Stimulated activated naive CD8-positive, alpha-beta T cell treated with anti-CD3 and anti-CD28 coated beads, Interleukin-15, Interleukin-2, amounts not matched to agents 100 ng/mL and 50 ng/mL, for 24 hours (primary cell): ENCODE measurements at regions not wholly inside any gene's neighbourhood (a gene's known extent, or its start where the extent isn't known, plus 50 kb on each side); places are given as distances from the start of the nearest gene placed in this dataset.
A peak's percentile ranks its signal among the peaks of the same experiment; 100 is the strongest.

ENCODE experiments used
- H3K27ac Mint-ChIP-seq: one replicate; pipeline ENCODE4 v1.8.0; 2021; ENCODE audit warnings: mild to moderate bottlenecking, mixed read lengths
- H3K27me3 Mint-ChIP-seq: one replicate; pipeline ENCODE4 v1.8.0; 2021; ENCODE audit warnings: mixed read lengths
- H3K36me3 Mint-ChIP-seq: one replicate; pipeline ENCODE4 v1.8.0; 2021; ENCODE audit warnings: low read depth, mixed read lengths
- H3K4me1 Mint-ChIP-seq: one replicate; pipeline ENCODE4 v1.8.0; 2021; ENCODE audit warnings: low read depth, mixed read lengths
- H3K4me3 Mint-ChIP-seq: one replicate; pipeline ENCODE4 v1.8.0; 2021; ENCODE audit warnings: mild to moderate bottlenecking, mixed read lengths
- H3K9me3 Mint-ChIP-seq: one replicate; pipeline ENCODE4 v1.8.0; 2021; ENCODE audit warnings: mixed read lengths

DNA sequence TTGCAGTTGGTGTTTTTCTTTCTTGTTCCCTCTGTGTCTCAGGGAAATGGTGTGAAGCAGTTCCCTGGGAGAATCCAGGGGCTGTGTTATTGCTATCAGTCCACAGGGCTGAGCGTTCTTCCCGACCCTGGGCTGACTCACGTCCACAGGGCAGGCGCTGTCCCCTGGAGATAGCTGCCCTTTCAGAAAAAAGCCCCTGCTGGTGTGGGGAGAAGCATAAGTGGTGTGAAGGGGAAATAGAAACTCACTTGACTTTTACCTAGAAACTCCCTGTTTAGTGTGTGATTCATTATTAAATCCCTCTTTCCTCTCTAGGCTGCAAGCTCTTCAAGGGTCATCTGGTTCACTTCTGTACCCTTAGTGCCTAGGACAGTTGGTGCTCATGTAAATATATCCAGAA lies 63.3 kb upstream of the SMNDC1 start:
- no peaks in the 10 kb centered on the region for H3K36me3 Mint-ChIP-seq
- H3K27me3 Mint-ChIP-seq: no peaks in the 10 kb centered on the region
- H3K4me1 Mint-ChIP-seq: peaks cover 78% of the 10 kb centered on the region
- H3K9me3 Mint-ChIP-seq: no peaks in the 10 kb centered on the region
- H3K4me3 Mint-ChIP-seq: no peak overlapping the region
- peak overlapping the region; percentile 78 for H3K27ac Mint-ChIP-seq

DNA sequence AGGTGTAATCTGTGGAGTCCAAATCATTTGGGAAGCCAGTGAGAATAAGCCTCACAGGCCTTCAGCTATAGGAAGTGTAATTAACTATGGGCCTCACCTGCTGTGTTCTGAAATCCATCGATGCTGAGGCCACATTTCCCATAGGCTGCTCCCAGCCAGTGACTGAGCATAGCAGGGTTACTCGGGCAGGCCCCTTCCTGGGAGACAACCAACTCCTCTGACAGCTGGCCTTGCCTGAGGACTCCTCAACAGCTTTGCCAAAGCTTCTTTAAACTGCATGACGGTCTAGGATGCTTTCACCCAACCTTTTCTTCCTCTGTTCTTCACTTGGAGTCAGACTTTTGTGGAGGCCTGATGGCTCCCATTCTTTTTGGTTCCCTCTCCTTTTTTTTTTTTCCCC lies 63.8 kb upstream of the SMNDC1 start:
- no peak overlapping the region for H3K4me3 Mint-ChIP-seq
- peaks cover 78% of the 10 kb centered on the region for H3K4me1 Mint-ChIP-seq
- H3K27me3 Mint-ChIP-seq: no peaks in the 10 kb centered on the region
- H3K9me3 Mint-ChIP-seq: no peaks in the 10 kb centered on the region
- peak overlapping the region; percentile 78 for H3K27ac Mint-ChIP-seq
- H3K36me3 Mint-ChIP-seq: no peaks in the 10 kb centered on the region

DNA sequence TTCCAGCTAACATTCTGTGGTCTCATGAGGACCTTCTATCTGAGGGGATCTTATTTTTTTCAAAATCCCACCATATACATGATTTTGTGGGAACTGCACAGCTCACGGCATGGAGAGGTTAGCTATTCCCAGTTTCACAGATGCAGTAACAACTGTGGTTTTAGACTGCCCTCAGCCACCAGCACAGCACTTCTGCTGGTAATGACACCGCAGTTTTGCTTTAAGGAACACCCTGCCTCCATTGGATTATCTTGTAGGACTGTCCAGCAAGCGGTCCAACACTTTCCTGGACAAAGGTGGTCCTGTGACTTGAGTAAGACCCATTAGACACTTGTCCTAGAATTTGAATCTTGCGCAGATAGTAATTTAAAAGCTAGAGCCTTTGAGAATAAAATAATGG lies 65.3 kb upstream of the SMNDC1 start:
- no peak overlapping the region for H3K4me3 Mint-ChIP-seq
- no peak overlapping the region for H3K27ac Mint-ChIP-seq
- H3K27me3 Mint-ChIP-seq: no peaks in the 10 kb centered on the region
- H3K9me3 Mint-ChIP-seq: no peaks in the 10 kb centered on the region
- H3K4me1 Mint-ChIP-seq: peaks cover 70% of the 10 kb centered on the region
- H3K36me3 Mint-ChIP-seq: no peaks in the 10 kb centered on the region

DNA sequence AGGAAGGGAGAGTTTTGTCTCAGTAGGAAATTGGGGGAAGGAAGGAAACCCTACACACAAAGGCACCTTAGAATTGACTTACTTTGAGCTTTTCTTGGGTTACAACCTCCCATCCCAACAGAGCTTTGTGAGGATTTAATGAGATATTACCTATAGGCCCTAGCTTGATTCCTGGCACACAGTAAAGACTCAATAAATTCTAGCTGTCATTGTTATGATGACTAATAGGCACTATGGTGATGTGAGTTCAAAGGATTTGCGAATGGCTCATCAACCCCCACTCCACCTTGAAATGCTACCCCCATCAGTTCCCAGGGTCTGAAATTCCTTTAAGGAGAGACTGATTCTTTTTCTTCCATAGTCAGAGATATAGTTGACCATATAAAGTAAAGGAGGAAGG lies 67.9 kb upstream of the SMNDC1 start:
- no peaks in the 10 kb centered on the region for H3K36me3 Mint-ChIP-seq
- no peaks in the 10 kb centered on the region for H3K9me3 Mint-ChIP-seq
- H3K4me1 Mint-ChIP-seq: peaks cover 44% of the 10 kb centered on the region
- H3K4me3 Mint-ChIP-seq: no peak overlapping the region
- peak overlapping the region; percentile 41 for H3K27ac Mint-ChIP-seq
- H3K27me3 Mint-ChIP-seq: no peaks in the 10 kb centered on the region

DNA sequence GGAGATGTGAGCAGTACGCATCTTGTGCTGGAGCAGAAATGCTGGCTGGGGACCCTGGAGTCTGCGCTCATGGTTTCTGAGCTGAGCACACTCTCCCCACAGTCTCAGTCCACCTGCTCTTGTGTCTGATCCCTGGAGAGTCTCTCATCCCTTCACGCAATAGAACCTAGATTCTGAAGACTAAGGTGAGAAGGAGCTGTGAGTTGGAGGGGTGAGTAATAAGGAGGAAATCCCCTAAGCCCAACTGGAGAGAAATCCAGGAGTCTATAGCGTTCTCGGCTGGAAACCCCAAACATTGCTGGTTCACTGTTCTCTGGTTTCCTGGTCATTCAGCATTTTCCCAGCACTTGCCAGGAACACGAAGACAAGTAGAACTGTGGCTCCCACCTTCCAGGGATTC lies 68.3 kb upstream of the SMNDC1 start:
- H3K27me3 Mint-ChIP-seq: no peaks in the 10 kb centered on the region
- H3K4me3 Mint-ChIP-seq: no peak overlapping the region
- H3K4me1 Mint-ChIP-seq: peaks cover 40% of the 10 kb centered on the region
- peak overlapping the region; percentile 41 for H3K27ac Mint-ChIP-seq
- H3K36me3 Mint-ChIP-seq: no peaks in the 10 kb centered on the region
- no peaks in the 10 kb centered on the region for H3K9me3 Mint-ChIP-seq

DNA sequence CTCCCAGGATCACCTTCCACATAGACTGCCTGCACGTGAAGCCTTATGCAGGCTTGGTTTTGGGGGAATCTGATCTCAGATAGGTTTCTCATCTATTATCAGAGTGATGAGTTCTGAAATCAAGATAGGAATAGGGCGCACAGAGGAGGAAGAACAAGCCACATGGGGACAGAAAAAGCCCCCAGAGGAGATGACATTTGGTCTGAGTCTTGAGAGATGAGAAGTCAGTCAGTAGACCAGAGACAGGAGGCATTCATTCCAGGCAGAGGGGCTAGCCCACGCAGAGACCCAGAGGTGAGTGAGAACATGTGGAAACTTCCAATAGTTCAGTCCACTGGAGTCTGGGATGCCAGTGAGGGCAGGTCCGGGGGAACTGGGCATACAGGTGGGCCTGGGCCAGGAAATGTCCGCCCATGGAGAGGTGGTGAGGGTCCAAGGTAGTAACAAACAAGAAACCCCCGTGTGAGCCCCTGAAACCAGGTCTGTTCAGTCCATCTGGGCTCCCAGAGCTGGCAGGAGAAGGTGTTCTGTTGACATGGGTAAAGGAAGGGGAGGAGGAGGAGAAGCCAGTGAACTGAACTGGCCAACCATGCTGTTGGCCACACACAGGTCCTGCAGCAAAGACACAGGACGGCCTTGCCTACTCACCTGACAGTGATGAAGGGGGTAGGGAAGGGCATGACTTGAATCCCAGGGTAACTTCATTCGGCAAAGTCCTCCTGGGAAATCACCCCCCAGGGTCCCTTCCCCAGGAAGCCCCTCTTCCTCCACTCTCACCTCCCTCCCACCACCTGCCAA lies 69.3 kb upstream of the SMNDC1 start:
- Mint-ChIP-seq H3K4me1 (peaks cover 30% of the 10 kb centered on the region), H3K27ac (peak overlapping the region; percentile 75), H3K4me3 (no peak overlapping the region)

DNA sequence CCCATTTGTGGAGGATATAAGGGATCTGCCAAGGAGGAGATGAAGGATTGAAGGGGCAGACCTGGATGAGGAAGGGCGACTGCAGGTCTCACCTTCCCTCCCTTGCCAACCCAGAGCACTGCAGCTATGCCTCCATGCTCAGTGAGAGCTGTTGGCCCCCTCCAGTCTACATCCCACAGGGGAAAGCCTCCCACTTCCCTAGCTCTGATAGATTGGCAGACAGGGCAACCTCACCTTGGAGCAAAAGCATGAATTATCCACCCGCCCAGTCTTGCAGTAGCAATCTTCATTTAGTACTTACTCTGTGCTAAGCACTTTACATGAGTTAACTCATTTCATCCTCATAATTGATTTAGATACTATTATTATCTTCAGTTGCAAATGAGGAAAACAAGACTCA lies 70.4 kb upstream of the SMNDC1 start:
- no peak overlapping the region for H3K4me3 Mint-ChIP-seq
- peaks cover 28% of the 10 kb centered on the region for H3K4me1 Mint-ChIP-seq
- H3K36me3 Mint-ChIP-seq: no peaks in the 10 kb centered on the region
- H3K27ac Mint-ChIP-seq: no peak overlapping the region
- H3K27me3 Mint-ChIP-seq: no peaks in the 10 kb centered on the region
- H3K9me3 Mint-ChIP-seq: no peaks in the 10 kb centered on the region

More for the DNA sequence above, 69.3 kb upstream of the SMNDC1 start:
- Mint-ChIP-seq H3K36me3 (no peaks in the 10 kb centered on the region), H3K9me3 (no peaks in the 10 kb centered on the region), H3K27me3 (no peaks in the 10 kb centered on the region)

DNA sequence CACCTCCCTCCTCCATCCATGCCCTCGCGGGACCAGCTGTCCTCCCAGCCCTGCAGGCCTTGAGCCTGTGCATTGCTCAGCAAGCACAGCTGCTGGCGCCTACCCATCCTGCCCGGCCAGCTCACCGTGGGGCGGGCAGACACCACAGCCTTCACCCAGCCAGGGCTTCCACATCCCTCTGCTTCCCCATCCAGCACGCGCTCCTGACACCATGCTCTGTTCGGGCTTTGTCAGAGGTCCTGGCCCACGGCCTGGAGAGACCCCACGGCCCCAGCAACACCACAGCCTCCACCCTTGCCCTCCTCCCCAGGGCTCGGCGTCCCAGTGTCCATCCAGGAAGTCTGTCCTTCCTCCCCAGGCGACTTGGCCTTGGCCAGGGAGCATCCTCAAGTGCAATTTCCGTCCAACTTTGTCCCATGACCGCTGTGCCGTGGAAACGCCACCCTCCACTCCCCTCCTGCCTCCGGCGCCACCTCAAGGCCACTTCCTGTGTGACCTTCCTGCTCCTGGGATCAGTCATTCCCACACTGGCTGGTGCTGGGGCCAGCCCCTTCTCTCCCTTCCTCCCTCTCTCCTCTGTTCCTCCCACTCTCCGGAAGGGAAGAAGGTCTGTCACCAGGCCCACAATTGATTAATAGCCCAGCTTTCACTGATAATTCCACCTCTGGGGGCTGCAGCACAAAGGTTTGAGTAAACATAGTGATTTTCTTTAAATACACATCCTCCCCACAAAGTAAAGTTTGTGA lies 71.5 kb upstream of the SMNDC1 start:
- H3K9me3 Mint-ChIP-seq: no peaks in the 10 kb centered on the region
- no peak overlapping the region for H3K27ac Mint-ChIP-seq
- no peaks in the 10 kb centered on the region for H3K36me3 Mint-ChIP-seq
- no peak overlapping the region for H3K4me3 Mint-ChIP-seq
- no peaks in the 10 kb centered on the region for H3K27me3 Mint-ChIP-seq
- peaks cover 39% of the 10 kb centered on the region for H3K4me1 Mint-ChIP-seq

DNA sequence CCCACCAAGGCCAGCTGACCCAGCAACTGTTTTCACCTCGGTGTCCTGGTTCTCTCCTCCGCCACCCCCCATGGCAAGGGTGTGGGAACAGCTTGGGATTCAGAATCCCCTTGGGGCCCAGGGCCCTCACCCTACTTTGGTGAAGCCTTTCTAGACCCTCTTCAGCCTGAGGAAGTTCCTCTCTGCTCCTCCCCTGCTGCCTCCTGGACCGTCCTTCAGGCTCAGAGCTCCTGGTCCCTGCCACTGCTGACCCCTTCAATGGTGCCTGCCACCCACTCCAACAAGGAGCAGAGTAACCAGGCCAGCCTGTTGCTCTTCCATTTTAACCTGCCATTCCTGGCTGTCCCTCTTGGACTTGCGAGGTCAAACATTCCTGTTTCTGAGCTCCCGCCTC lies 72.0 kb upstream of the SMNDC1 start:
- H3K36me3 Mint-ChIP-seq: no peaks in the 10 kb centered on the region
- H3K4me3 Mint-ChIP-seq: no peak overlapping the region
- H3K27ac Mint-ChIP-seq: no peak overlapping the region
- no peaks in the 10 kb centered on the region for H3K27me3 Mint-ChIP-seq
- H3K4me1 Mint-ChIP-seq: peaks cover 41% of the 10 kb centered on the region
- no peaks in the 10 kb centered on the region for H3K9me3 Mint-ChIP-seq

DNA sequence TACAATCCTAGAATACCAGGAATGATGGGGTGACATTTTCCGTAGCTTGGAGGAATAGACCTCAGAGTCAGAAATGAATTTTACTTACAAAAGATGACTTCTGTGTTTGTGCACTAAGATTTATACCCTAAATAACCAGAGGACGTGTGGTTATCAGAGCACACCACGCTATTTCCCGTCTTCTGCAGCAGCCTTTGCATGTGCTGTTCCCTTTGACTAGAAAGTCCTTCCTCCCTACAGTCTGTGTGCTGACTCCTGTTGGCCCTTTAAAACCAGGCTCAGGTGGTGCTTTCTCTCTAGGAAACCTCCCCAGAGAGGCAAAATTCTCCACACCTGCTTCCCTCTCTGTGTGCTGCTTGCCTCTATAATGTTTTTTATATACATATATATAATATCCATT lies 73.3 kb upstream of the SMNDC1 start:
- no peaks in the 10 kb centered on the region for H3K27me3 Mint-ChIP-seq
- no peaks in the 10 kb centered on the region for H3K9me3 Mint-ChIP-seq
- no peaks in the 10 kb centered on the region for H3K36me3 Mint-ChIP-seq
- no peak overlapping the region for H3K27ac Mint-ChIP-seq
- peaks cover 32% of the 10 kb centered on the region for H3K4me1 Mint-ChIP-seq
- no peak overlapping the region for H3K4me3 Mint-ChIP-seq

DNA sequence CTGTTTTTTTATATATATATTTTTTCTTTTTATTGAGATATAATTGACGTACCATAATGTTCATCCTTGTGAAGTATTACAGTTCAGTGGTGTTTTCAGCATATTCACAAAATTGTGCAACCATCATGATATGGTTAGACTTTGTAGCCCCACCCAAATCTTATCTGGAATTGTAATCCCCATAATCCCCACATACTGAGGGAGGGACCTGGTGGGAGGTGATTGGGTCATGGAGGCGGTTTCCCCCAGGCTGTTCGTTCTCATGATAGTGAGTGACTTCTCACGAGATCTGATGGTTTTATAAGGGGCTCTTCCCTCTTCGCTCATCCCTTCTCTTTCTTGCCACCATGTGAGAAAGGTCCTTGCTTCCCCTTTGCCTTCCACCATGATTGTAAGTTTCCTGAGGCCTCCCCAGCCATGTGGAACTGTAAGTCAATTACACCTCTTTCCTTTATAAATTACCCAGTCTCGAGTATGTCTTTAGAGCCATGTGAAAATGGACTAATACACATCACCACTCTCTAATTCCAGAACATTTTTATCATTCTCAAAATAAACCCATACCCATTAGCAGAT lies 73.9 kb upstream of the SMNDC1 start:
- Mint-ChIP-seq H3K4me1 (peaks cover 25% of the 10 kb centered on the region), H3K9me3 (no peaks in the 10 kb centered on the region), H3K27ac (no peak overlapping the region), H3K4me3 (no peak overlapping the region), H3K36me3 (no peaks in the 10 kb centered on the region), H3K27me3 (no peaks in the 10 kb centered on the region)

DNA sequence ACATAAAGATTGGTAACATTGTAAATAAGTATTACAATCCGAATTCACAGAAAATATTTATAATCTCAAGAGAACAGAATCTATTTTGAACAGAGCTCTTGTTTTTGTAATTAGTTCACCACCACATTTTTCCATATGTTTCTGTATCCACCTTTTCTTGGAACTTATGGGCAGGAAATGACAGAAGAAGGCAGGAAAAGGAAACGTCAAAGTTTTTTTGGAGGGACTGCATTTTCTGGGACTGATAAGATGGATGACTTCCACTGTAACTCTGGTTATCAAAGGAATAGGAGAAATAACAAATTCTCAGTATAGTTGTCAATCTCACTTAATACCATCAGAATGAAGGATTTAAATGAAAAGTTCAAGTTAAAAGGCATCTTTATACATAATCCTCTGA lies 75.1 kb upstream of the SMNDC1 start:
- Mint-ChIP-seq H3K4me1 (peaks cover 20% of the 10 kb centered on the region), H3K9me3 (no peaks in the 10 kb centered on the region), H3K36me3 (no peaks in the 10 kb centered on the region), H3K4me3 (no peak overlapping the region), H3K27ac (no peak overlapping the region), H3K27me3 (no peaks in the 10 kb centered on the region)

DNA sequence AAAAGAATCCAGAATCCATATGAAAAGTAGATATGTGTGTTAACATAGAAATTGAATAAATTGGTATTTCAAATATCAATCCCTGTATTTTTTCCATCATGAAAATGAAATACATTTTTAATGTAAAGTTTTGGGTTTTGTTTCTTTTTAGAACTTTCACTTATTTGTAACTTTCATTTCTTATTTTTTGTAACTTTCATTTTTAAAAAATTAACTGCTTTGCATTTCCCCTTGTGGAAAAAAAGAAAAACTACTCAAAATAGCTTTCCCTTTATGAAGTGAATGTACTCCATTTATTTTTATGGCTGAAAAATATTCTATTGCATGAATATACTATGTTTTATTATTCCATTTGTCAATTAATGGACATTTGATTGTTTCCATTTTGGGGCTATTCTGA lies 75.6 kb upstream of the SMNDC1 start:
- H3K36me3 Mint-ChIP-seq: no peaks in the 10 kb centered on the region
- H3K4me1 Mint-ChIP-seq: peaks cover 20% of the 10 kb centered on the region
- H3K27me3 Mint-ChIP-seq: no peaks in the 10 kb centered on the region
- H3K4me3 Mint-ChIP-seq: no peak overlapping the region
- no peak overlapping the region for H3K27ac Mint-ChIP-seq
- H3K9me3 Mint-ChIP-seq: no peaks in the 10 kb centered on the region

DNA sequence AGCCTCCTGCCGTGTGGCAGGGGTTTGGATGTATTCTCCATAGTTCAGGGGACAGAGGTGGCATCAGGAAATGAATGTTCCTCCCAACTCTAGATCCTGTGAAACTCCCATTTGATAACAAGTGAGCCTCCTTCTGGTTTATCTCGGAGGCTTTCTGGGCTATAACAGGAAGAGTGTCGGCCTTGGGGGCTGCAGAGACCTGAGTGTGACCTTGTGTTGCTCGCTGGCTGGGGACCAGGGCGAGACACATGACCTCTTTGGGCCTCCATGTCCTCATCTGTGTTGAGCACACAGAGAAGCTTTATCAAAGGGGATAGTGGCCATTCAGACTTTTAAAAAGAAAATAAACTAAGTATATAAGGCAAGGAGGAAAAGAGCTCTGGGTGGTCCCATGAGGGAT lies 78.0 kb upstream of the SMNDC1 start:
- no peak overlapping the region for H3K4me3 Mint-ChIP-seq
- no peaks in the 10 kb centered on the region for H3K27me3 Mint-ChIP-seq
- H3K4me1 Mint-ChIP-seq: peaks cover 24% of the 10 kb centered on the region
- H3K27ac Mint-ChIP-seq: no peak overlapping the region
- no peaks in the 10 kb centered on the region for H3K9me3 Mint-ChIP-seq
- H3K36me3 Mint-ChIP-seq: no peaks in the 10 kb centered on the region

DNA sequence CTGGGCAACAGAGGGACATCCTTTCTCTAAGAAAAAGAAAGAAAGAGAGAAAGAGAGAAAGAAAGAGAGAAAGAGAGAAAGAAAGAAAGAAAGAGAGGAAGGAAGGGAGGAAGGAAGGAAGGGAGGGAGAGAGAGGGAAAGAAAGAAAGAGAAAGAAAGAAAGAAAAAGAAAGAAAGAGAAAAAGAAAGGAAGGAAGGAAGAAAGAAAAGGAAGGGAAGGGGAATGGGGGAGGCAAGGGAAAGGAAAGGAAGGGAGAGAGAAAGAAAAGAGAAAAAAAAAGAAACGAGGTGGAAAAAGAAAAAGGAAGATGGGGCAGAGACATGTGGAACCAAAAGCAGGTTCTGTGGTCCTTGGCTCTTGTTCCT lies 82.9 kb upstream of the SMNDC1 start:
- Mint-ChIP-seq H3K27me3 (no peaks in the 10 kb centered on the region), H3K36me3 (no peaks in the 10 kb centered on the region), H3K4me1 (peaks cover 34% of the 10 kb centered on the region), H3K9me3 (no peaks in the 10 kb centered on the region), H3K27ac (peak overlapping the region; percentile 89), H3K4me3 (peak overlapping the region; percentile 30)
